ENCODE measurements at regions not wholly inside any gene's neighbourhood (a gene's known extent, or its start where the extent isn't known, plus 50 kb on each side); places are given as distances from the start of the nearest gene placed in this dataset.

DNA sequence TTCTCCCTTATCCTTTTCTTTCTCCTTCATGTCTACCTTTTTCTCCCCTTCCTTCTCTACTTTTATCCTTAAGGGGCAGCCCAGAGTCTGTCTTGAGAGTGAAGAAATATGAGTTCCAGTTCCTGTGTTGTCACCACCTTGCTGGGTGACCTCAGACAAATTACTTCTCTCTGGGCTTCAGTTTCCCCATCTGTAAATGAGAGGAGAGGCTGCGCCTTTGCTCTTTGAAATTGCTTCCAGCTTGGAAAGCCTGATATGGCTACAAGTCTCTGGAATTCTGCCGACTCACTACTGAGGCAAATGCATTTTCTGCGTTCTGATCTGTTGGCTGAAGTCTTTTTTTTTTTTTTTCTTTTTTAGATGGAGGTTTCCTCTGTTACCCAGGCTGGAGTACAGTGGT lies 119.2 kb downstream of the SYF2 start:
- H3K9me2 ChIP-seq (replicated peaks; ENCODE audit: control insufficient read depth, low read length), result no peaks in the 10 kb centered on the region
- H3K27me3 ChIP-seq (ENCODE audit: control insufficient read depth, low read length), result peaks cover 15% of the 10 kb centered on the region
- no peak overlapping the region for H3K27ac ChIP-seq (ENCODE audit: low read depth, low read length)
- H3K36me3 ChIP-seq (ENCODE audit: control insufficient read depth, low read length), result no peaks in the 10 kb centered on the region
- no peaks in the 10 kb centered on the region for H3K79me2 ChIP-seq (ENCODE audit: control insufficient read depth, low read length)
- H3K4me2 ChIP-seq (ENCODE audit: low read length), result no peak overlapping the region
- H3F3A ChIP-seq (ENCODE audit: control insufficient read depth, insufficient read depth), result no peaks in the 10 kb centered on the region
- TF ChIP-seq, protein P1, sequence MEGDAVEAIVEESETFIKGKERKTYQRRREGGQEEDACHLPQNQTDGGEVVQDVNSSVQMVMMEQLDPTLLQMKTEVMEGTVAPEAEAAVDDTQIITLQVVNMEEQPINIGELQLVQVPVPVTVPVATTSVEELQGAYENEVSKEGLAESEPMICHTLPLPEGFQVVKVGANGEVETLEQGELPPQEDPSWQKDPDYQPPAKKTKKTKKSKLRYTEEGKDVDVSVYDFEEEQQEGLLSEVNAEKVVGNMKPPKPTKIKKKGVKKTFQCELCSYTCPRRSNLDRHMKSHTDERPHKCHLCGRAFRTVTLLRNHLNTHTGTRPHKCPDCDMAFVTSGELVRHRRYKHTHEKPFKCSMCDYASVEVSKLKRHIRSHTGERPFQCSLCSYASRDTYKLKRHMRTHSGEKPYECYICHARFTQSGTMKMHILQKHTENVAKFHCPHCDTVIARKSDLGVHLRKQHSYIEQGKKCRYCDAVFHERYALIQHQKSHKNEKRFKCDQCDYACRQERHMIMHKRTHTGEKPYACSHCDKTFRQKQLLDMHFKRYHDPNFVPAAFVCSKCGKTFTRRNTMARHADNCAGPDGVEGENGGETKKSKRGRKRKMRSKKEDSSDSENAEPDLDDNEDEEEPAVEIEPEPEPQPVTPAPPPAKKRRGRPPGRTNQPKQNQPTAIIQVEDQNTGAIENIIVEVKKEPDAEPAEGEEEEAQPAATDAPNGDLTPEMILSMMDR (IDR thresholded peaks at IDR 0.05; ENCODE audit: low read depth, low read length, poor library complexity, severe bottlenecking), result no peak
- no peak for TF ChIP-seq EZH2phosphoT487 (IDR thresholded peaks at IDR 0.05; ENCODE audit: borderline replicate concordance, low read length)
- peaks cover 3% of the 10 kb centered on the region; the same call in 1 of the 2 replicates for H4K20me1 ChIP-seq (ENCODE audit: control insufficient read depth, insufficient read depth, low read depth, low read length)
- H3K9me3 ChIP-seq (ENCODE audit: control insufficient read depth, insufficient read depth, low read length), result peaks cover 10% of the 10 kb centered on the region
- H3K4me1 ChIP-seq (ENCODE audit: control insufficient read depth, low read length), result peaks cover 8% of the 10 kb centered on the region
- H3K4me3 ChIP-seq (ENCODE audit: low read length), result no peak overlapping the region

DNA sequence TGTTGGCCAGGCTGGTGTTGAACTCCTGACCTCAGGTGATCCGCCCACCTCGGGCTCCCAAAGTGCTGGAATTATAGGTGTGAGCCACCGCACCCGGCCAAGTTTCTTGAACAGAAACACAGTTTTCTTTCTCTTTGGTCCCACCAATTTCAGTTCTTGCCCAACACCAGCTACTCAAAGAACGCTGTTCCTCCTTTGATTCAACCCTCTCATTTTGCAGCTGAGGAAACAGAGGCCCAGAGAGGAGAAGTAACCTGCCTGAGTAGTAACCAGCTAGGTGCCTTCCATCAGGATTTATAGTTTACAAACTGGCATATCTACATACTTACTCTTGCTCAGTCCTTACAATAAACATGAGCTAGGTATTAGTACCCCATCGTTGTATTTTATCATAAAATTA lies 119.9 kb downstream of the SYF2 start:
- H3K9me3 ChIP-seq (ENCODE audit: control insufficient read depth, insufficient read depth, low read length), result peaks cover 10% of the 10 kb centered on the region
- peaks cover 8% of the 10 kb centered on the region for H3K4me1 ChIP-seq (ENCODE audit: control insufficient read depth, low read length)
- no peaks in the 10 kb centered on the region for H3F3A ChIP-seq (ENCODE audit: control insufficient read depth, insufficient read depth)
- TF ChIP-seq EZH2phosphoT487 (IDR thresholded peaks at IDR 0.05; ENCODE audit: borderline replicate concordance, low read length), result no peak
- TF ChIP-seq, protein P1 (IDR thresholded peaks at IDR 0.05; ENCODE audit: low read depth, low read length, poor library complexity, severe bottlenecking), result no peak
- H3K4me3 ChIP-seq (ENCODE audit: low read length), result no peak overlapping the region
- no peak overlapping the region for H3K4me2 ChIP-seq (ENCODE audit: low read length)
- H3K36me3 ChIP-seq (ENCODE audit: control insufficient read depth, low read length), result no peaks in the 10 kb centered on the region
- no peaks in the 10 kb centered on the region for H3K9me2 ChIP-seq (replicated peaks; ENCODE audit: control insufficient read depth, low read length)
- peaks cover 15% of the 10 kb centered on the region for H3K27me3 ChIP-seq (ENCODE audit: control insufficient read depth, low read length)
- no peak overlapping the region for H3K27ac ChIP-seq (ENCODE audit: low read depth, low read length)
- no peaks in the 10 kb centered on the region for H3K79me2 ChIP-seq (ENCODE audit: control insufficient read depth, low read length)
- H4K20me1 ChIP-seq (ENCODE audit: control insufficient read depth, insufficient read depth, low read depth, low read length), result no peaks in the 10 kb centered on the region

GRCh38 chr1:25111706-25112105 lies 120.6 kb downstream of the SYF2 start:
- H3K4me3 ChIP-seq (ENCODE audit: low read length), result no peak overlapping the region
- no peaks in the 10 kb centered on the region for H3K9me2 ChIP-seq (replicated peaks; ENCODE audit: control insufficient read depth, low read length)
- H3K27me3 ChIP-seq (ENCODE audit: control insufficient read depth, low read length), result peaks cover 15% of the 10 kb centered on the region
- peaks cover 8% of the 10 kb centered on the region for H3K4me1 ChIP-seq (ENCODE audit: control insufficient read depth, low read length)
- H3K79me2 ChIP-seq (ENCODE audit: control insufficient read depth, low read length), result no peaks in the 10 kb centered on the region
- no peaks in the 10 kb centered on the region for H3K36me3 ChIP-seq (ENCODE audit: control insufficient read depth, low read length)
- H3F3A ChIP-seq (ENCODE audit: control insufficient read depth, insufficient read depth), result no peaks in the 10 kb centered on the region
- H3K4me2 ChIP-seq (ENCODE audit: low read length), result no peak overlapping the region
- TF ChIP-seq EZH2phosphoT487 (IDR thresholded peaks at IDR 0.05; ENCODE audit: borderline replicate concordance, low read length), result no peak
- TF ChIP-seq, protein P1 (IDR thresholded peaks at IDR 0.05; ENCODE audit: low read depth, low read length, poor library complexity, severe bottlenecking), result no peak
- peaks cover 10% of the 10 kb centered on the region for H3K9me3 ChIP-seq (ENCODE audit: control insufficient read depth, insufficient read depth, low read length)
- no peaks in the 10 kb centered on the region for H4K20me1 ChIP-seq (ENCODE audit: control insufficient read depth, insufficient read depth, low read depth, low read length)
- H3K27ac ChIP-seq (ENCODE audit: low read depth, low read length), result no peak overlapping the region

Measured in DOHH2 (cell line).